Thyroid gland (tissue), 4 donors: ENCODE measurements at regions not wholly inside any gene's neighbourhood (a gene's known extent, or its start where the extent isn't known, plus 50 kb on each side); places are given as distances from the start of the nearest gene placed in this dataset.

Experiments used
- POLR2A ChIP-seq, 2 donors: fragments of 450-650 bp; IDR thresholded peaks; one replicate each; pipeline ENCODE4 v1.6.1; 2017; ENCODE audit warnings: antibody characterized with exemption in 2 of 2, mild to moderate bottlenecking in 2 of 2, moderate library complexity in 1 of 2
- TF ChIP-seq, protein P1 (sequence below), 6 experiments: fragments of 200-600 bp in 3 of 6; fragments of 450-650 bp in 3 of 6; sonication (generic) in 3 of 6; IDR thresholded peaks; one replicate each; pipeline ENCODE4 v1.5.1; 2016 to 2019; ENCODE audit warnings: antibody characterized with exemption in 6 of 6, mild to moderate bottlenecking in 2 of 6, inconsistent platforms in 1 of 6, moderate library complexity in 1 of 6

DNA sequence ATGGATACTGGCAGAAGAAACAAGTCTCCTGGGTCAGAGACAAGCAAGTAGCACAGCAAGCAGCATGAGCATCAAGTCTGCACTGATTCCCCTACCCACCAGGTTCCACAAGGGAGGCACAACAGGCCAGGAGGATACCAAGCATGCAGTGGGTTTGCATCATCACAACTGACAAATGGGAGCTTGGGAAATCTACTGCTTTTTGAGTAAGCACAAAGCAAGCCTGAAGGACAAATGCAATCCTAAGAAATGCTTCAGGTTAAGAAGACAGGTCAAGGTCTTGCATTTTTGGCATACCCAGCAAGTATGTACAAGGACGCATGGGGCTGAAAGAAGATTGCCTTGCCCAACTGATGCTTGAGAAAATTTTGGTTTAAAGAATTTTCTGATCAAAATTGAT lies 279.6 kb downstream of the PDGFC start:
- TF ChIP-seq, protein P1, sequence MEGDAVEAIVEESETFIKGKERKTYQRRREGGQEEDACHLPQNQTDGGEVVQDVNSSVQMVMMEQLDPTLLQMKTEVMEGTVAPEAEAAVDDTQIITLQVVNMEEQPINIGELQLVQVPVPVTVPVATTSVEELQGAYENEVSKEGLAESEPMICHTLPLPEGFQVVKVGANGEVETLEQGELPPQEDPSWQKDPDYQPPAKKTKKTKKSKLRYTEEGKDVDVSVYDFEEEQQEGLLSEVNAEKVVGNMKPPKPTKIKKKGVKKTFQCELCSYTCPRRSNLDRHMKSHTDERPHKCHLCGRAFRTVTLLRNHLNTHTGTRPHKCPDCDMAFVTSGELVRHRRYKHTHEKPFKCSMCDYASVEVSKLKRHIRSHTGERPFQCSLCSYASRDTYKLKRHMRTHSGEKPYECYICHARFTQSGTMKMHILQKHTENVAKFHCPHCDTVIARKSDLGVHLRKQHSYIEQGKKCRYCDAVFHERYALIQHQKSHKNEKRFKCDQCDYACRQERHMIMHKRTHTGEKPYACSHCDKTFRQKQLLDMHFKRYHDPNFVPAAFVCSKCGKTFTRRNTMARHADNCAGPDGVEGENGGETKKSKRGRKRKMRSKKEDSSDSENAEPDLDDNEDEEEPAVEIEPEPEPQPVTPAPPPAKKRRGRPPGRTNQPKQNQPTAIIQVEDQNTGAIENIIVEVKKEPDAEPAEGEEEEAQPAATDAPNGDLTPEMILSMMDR (IDR thresholded peaks at IDR 0.05) = no peak
- no peak for TF ChIP-seq POLR2A (IDR thresholded peaks at IDR 0.05)
